ENCODE measurements at regions not wholly inside any gene's neighbourhood (a gene's known extent, or its start where the extent isn't known, plus 50 kb on each side); places are given as distances from the start of the nearest gene placed in this dataset.
A peak's percentile ranks its signal among the peaks of the same experiment; 100 is the strongest.

DNA sequence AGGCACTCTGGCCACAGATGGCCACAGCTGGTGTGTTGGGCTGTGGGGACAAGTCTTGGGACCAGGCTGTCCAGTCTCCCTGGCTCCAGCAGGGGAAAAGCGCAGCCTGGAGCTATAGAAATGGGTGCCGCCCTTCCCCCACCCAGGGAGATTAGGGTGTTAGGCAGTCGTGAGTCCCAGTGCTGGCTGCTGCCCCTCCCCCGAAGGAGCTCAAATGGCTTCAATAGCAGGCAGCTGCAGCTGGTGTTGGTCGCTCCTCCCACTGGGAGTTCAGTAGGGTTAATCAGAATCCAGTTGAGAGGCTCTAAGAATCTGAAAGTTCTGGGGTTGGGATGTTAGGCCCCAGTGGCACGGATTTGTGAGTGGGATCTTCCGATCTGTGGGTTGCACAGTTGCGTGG is 595.6 kb upstream of the PKN2 start:
- H3K4me3 ChIP-seq (ENCODE audit: control insufficient read depth, low read depth, low read length) = no peak overlapping the region
- TF ChIP-seq, protein P1, sequence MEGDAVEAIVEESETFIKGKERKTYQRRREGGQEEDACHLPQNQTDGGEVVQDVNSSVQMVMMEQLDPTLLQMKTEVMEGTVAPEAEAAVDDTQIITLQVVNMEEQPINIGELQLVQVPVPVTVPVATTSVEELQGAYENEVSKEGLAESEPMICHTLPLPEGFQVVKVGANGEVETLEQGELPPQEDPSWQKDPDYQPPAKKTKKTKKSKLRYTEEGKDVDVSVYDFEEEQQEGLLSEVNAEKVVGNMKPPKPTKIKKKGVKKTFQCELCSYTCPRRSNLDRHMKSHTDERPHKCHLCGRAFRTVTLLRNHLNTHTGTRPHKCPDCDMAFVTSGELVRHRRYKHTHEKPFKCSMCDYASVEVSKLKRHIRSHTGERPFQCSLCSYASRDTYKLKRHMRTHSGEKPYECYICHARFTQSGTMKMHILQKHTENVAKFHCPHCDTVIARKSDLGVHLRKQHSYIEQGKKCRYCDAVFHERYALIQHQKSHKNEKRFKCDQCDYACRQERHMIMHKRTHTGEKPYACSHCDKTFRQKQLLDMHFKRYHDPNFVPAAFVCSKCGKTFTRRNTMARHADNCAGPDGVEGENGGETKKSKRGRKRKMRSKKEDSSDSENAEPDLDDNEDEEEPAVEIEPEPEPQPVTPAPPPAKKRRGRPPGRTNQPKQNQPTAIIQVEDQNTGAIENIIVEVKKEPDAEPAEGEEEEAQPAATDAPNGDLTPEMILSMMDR (conservative IDR thresholded peaks at IDR 0.05; ENCODE audit: control insufficient read depth, insufficient read depth, low read depth, low read length) = no peak
- DNase-seq (ENCODE audit: low read depth) = no peak

DNA sequence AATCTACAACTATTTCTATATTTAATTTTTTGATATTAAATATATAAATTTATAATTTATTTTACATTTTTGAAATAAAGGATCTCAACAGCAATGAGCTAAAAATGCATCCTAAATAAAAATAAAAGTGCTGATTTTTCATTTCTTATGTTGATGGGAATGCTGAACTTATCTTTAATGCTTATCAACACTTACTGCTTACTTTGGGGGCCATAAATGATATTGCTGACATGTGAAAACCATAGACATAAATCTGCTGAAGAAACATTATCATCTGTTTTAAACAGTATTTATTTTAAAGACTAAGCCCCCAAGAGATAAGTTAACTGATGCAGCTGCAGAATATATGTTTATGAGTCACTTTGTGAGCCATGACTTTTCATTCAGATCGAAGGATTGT is 594.1 kb upstream of the PKN2 start:
- TF ChIP-seq, protein P1 (conservative IDR thresholded peaks at IDR 0.05; ENCODE audit: control insufficient read depth, insufficient read depth, low read depth, low read length) = no peak
- no peak for DNase-seq (ENCODE audit: low read depth)

DNA sequence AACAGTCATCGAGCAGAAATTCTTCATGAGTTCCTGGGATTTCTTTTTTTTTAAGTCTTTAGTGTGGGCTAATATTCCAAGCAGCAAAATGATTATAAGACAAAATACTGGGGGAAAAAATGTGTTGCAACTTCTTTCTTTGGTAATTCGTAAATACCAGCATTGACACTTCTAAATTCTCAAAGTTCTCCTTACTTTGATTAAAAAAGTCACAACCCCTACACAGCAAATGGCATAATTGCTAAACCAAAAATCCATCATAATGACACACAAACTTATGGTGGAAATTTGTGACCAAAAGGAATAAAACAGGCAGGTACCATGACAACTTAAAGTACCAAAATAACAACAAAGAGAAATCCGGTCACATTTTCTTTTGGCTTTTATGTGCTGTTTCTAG is 585.2 kb upstream of the PKN2 start:
- TF ChIP-seq, protein P1 (conservative IDR thresholded peaks at IDR 0.05; ENCODE audit: control insufficient read depth, insufficient read depth, low read depth, low read length) = no peak
- no peak for DNase-seq (ENCODE audit: low read depth)
- H3K4me3 ChIP-seq (ENCODE audit: control insufficient read depth, low read depth, low read length) = no peak overlapping the region

More for the DNA sequence above, 594.1 kb upstream of the PKN2 start:
- H3K4me3 ChIP-seq (ENCODE audit: control insufficient read depth, low read depth, low read length) = no peak overlapping the region

DNA sequence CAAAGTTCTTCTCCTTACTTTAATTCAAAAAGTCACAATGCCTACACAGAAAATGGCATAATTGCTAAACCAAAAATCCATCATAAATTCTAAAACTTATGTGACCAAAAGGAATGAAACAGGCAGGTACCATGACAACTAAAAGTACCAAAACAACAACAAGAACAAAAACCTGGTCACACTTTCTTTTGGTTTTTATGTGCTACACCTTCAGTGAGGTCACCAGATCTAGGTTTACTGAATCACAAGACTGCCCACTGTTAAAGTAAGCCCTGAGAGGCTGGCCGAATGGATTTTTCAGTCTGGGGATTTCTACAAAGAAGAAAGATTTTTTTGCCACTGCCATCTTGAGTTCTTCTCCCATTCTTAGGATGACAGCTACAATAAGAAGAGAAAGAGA is 583.0 kb upstream of the PKN2 start:
- H3K4me3 ChIP-seq (ENCODE audit: control insufficient read depth, low read depth, low read length) = no peak overlapping the region
- TF ChIP-seq, protein P1 (conservative IDR thresholded peaks at IDR 0.05; ENCODE audit: control insufficient read depth, insufficient read depth, low read depth, low read length) = no peak
- no peak for DNase-seq (ENCODE audit: low read depth)

DNA sequence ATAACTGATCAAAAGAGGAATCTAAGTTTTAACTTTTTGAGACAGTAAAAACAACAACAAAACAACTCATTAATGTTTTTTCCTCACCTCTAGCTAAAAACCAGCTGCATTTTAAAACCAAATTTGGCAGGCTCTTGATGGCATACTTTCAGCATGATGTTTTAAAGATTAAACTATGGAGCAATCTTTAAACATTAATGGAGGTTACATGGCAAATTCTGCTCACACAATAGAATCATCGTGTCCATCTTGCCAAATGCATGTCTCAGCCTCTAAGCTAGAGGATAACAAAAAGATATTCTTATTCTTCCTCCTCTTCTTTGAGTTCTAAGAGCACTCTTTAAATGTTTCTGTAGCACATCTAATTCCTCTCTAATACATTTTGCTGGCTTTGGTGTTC is 579.8 kb upstream of the PKN2 start:
- TF ChIP-seq, protein P1 (conservative IDR thresholded peaks at IDR 0.05; ENCODE audit: control insufficient read depth, insufficient read depth, low read depth, low read length) = no peak
- peak; percentile 17 for DNase-seq (ENCODE audit: low read depth)
- no peak overlapping the region for H3K4me3 ChIP-seq (ENCODE audit: control insufficient read depth, low read depth, low read length)

DNA sequence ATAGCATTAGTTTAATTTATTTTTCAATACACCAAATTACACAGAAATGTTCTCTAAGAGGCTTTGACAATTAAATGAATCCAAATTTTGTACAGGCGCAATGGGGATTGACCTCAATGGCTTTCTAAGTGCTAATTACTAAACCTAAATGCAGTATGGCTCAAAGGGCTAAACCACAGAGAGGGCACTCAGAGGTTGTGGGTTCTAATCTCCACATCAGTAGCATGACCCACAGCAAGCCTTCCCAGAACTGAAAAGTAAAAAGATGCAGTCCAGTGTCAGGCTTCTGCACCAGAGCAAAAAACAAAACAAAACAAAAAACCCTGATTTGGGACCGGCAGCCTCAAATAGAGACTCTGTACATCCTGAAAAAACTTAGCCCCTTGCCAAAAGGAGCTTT is 579.2 kb upstream of the PKN2 start:
- no peak for DNase-seq (ENCODE audit: low read depth)
- TF ChIP-seq, protein P1 (conservative IDR thresholded peaks at IDR 0.05; ENCODE audit: control insufficient read depth, insufficient read depth, low read depth, low read length) = no peak

DNA sequence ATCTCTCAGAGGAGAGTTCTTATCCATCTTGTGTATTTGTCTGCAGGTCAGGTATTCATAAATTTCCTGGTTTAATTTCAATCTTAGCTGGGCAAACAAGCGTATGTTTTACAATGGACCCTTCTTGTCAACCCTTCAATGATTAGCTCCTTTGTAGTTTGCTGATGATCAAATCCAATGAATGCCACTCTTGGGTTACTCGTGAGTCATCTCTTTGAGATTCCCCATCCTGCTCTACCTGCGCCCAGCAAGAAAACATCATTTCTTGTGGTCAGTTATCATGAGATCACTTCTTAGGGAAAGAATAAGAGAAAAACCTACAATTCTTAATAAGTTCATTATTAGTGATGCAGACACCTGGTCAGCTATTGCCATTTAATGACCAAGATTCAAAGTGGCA is 572.3 kb upstream of the PKN2 start:
- TF ChIP-seq, protein P1 (conservative IDR thresholded peaks at IDR 0.05; ENCODE audit: control insufficient read depth, insufficient read depth, low read depth, low read length) = no peak
- no peak overlapping the region for H3K4me3 ChIP-seq (ENCODE audit: control insufficient read depth, low read depth, low read length)
- no peak for DNase-seq (ENCODE audit: low read depth)

More for the DNA sequence above, 579.2 kb upstream of the PKN2 start:
- H3K4me3 ChIP-seq (ENCODE audit: control insufficient read depth, low read depth, low read length) = no peak overlapping the region

All from fibroblast of mammary gland (primary cell).